Left ventricle myocardium inferior (tissue), 1 donor: ENCODE measurements at regions not wholly inside any gene's neighbourhood (a gene's known extent, or its start where the extent isn't known, plus 50 kb on each side); places are given as distances from the start of the nearest gene placed in this dataset.

Source experiments
- DNase-seq: peaks from one replicate; pipeline ENCODE4 v3.0.0-alpha.2; 2020
- H3K27ac ChIP-seq: fragments of 200-600 bp; replicated peaks from 2 replicates; pipeline ENCODE4 v1.8.0; 2021
- H3K27me3 ChIP-seq: fragments of 200-600 bp; 2 replicates; pipeline ENCODE4 v1.8.0; 2021; ENCODE audit warnings: low read depth
- H3K36me3 ChIP-seq: fragments of 200-600 bp; 2 replicates; pipeline ENCODE4 v1.8.0; 2021
- H3K4me1 ChIP-seq: fragments of 200-600 bp; 2 replicates; pipeline ENCODE4 v1.8.0; 2021
- H3K4me3 ChIP-seq: fragments of 200-600 bp; 2 replicates; pipeline ENCODE4 v1.8.0; 2021; ENCODE audit warnings: mild to moderate bottlenecking, moderate library complexity
- H3K9me3 ChIP-seq: fragments of 200-600 bp; replicated peaks from 2 replicates; pipeline ENCODE4 v1.8.0; 2021
- intact Hi-C: fragments of 100-400 bp; cut with micrococcal nuclease; formaldehyde crosslinking; loops from one replicate; pipeline ENCODE4 v1.11.0; 2022
- TF ChIP-seq, protein P1 (sequence below): fragments of 200-600 bp; IDR thresholded peaks from 2 replicates; pipeline ENCODE4 v1.8.0; 2021; ENCODE audit warnings: antibody characterized with exemption, mild to moderate bottlenecking, borderline replicate concordance
- donor health status: DM: no; HTN: yes; CAD: no; lungs with severe emphysema.

GRCh38 chr12:115060477-115061168, 376.6 kb upstream of the TBX3 start:
- Histone ChIP-seq H3K36me3 (no peaks in the 10 kb centered on the region), H3K27me3 (no peaks in the 10 kb centered on the region), H3K9me3 (no peaks in the 10 kb centered on the region), H3K4me1 (no peaks in the 10 kb centered on the region), H3K4me3 (no peak overlapping the region), H3K27ac (no peak overlapping the region)
- intact Hi-C loops = no loop called here
- no peak for DNase-seq
- TF ChIP-seq, protein P1, sequence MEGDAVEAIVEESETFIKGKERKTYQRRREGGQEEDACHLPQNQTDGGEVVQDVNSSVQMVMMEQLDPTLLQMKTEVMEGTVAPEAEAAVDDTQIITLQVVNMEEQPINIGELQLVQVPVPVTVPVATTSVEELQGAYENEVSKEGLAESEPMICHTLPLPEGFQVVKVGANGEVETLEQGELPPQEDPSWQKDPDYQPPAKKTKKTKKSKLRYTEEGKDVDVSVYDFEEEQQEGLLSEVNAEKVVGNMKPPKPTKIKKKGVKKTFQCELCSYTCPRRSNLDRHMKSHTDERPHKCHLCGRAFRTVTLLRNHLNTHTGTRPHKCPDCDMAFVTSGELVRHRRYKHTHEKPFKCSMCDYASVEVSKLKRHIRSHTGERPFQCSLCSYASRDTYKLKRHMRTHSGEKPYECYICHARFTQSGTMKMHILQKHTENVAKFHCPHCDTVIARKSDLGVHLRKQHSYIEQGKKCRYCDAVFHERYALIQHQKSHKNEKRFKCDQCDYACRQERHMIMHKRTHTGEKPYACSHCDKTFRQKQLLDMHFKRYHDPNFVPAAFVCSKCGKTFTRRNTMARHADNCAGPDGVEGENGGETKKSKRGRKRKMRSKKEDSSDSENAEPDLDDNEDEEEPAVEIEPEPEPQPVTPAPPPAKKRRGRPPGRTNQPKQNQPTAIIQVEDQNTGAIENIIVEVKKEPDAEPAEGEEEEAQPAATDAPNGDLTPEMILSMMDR = no peak

DNA sequence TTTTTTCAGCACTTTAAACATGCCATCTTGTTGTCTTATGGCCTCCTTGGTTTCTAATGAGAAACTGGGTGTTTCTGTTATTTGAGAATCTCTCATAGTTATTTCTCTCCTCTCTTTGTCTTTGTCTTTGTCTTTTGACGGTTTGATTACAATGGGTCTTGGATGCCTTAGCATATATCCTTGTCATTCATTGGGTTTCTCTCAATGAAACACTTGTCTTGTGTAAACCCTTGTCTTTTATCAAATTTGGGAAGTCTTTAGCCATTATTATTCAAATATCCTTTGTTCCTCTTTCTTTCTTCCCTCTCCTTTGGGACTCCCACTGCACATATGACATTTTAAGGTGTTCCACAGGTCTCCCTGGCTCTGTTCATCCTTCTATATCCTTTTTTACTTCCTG, 373.5 kb upstream of the TBX3 start:
- intact Hi-C loops = no loop called here
- DNase-seq = no peak
- TF ChIP-seq, protein P1 = no peak
- H3K4me3 ChIP-seq = no peak overlapping the region
- H3K4me1 ChIP-seq = no peaks in the 10 kb centered on the region
- no peaks in the 10 kb centered on the region for H3K36me3 ChIP-seq
- H3K27ac ChIP-seq = no peak overlapping the region
- H3K27me3 ChIP-seq = peaks cover 4% of the 10 kb centered on the region
- peaks cover 13% of the 10 kb centered on the region for H3K9me3 ChIP-seq

DNA sequence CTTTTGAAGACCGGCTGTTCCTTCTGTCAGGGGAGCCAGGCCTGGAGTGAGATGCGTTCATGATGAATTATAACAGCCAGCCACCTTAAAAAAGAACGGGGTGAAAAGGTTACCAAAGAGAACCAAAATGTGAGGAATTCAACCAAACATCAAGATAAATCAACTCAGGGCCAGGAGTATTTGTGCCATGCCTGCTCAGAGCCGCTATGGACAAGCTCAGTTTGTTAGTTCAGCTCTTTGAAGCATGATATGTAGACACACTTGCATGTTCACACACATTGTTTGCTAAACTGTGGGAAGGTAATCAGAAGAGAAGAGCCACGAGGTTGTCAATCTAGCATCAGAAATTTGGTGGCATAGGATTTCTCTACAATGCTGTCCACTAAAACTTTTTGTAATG, 367.4 kb upstream of the TBX3 start:
- Histone ChIP-seq H3K9me3 (peaks cover 13% of the 10 kb centered on the region), H3K4me1 (no peaks in the 10 kb centered on the region), H3K27me3 (peaks cover 8% of the 10 kb centered on the region), H3K36me3 (no peaks in the 10 kb centered on the region), H3K4me3 (no peak overlapping the region), H3K27ac (no peak overlapping the region)
- TF ChIP-seq, protein P1 = no peak
- intact Hi-C loops = no loop called here
- no peak for DNase-seq

DNA sequence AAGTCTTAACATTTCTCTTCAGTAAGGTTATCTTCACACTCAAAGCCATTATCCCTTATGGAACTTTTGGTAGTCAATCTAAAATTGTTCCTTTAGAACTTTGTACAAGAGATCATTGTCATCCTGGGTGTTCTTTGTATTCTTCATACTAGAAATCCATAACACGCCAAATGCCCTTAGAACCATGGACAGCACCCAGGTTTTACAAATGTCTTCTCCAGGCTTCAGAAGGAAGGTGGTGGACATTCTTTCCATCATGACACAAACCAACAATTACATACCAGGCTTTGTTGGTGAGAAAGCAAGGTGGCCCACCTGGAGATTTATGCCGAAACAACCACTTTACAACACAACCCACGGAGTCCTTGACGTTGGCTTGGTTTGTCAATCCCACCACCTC, 365.6 kb upstream of the TBX3 start:
- TF ChIP-seq, protein P1 = no peak
- intact Hi-C loops = no loop called here

DNA sequence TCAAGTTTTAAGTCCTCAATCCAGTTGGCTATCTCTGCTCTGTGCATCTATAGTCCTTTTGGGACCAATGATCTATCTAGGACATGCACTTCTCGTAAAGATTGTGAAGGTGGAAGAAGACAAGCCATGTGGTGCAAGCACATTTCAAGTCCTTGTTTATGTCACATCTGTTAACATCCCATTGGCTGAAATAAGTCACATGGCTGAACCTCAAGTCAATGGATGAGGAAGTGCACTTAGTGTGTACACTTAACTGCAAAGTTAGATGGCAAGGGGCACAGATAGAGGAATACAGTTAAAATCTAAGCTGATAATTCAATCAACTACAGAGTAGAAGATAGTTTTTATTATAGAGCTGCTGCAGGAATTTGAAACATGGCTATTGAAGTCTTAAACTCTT, 362.8 kb upstream of the TBX3 start:
- intact Hi-C loops = no loop called here
- Histone ChIP-seq H3K4me3 (no peak overlapping the region), H3K27me3 (peaks cover 7% of the 10 kb centered on the region), H3K4me1 (no peaks in the 10 kb centered on the region), H3K27ac (no peak overlapping the region), H3K9me3 (peaks cover 7% of the 10 kb centered on the region), H3K36me3 (no peaks in the 10 kb centered on the region)
- TF ChIP-seq, protein P1 = no peak
- no peak for DNase-seq

More for the DNA sequence above, 365.6 kb upstream of the TBX3 start:
- peaks cover 13% of the 10 kb centered on the region for H3K9me3 ChIP-seq
- no peak for DNase-seq
- H3K27me3 ChIP-seq = peaks cover 11% of the 10 kb centered on the region
- no peaks in the 10 kb centered on the region for H3K36me3 ChIP-seq
- H3K27ac ChIP-seq = no peak overlapping the region
- no peaks in the 10 kb centered on the region for H3K4me1 ChIP-seq
- no peak overlapping the region for H3K4me3 ChIP-seq
